HCT116 (cell line): ENCODE measurements at regions not wholly inside any gene's neighbourhood (a gene's known extent, or its start where the extent isn't known, plus 50 kb on each side); places are given as distances from the start of the nearest gene placed in this dataset.

Source experiments
- ATAC-seq: fragments of 200-7000 bp; cut with Tn5 transposase; 2 replicates; pipeline ENCODE4 v1.9.1; 2020; ENCODE audit warnings: mild to moderate bottlenecking, moderate library complexity
- BruUV-seq: library from RNA; stranded (reverse); fragments of 400-500 nt; replicated peaks from 2 replicates; lab custom pipeline; 2021; lab: Mats Ljungman, UMichigan
- CTCF ChIA-PET: fragments of 300-600 bp; sonication (Branson Sonifier 250); formaldehyde crosslinking; loops from one replicate; lab custom pipeline; 2021; ENCODE audit warnings: antibody characterized with exemption; lab: Charles Lee
- POLR2A ChIA-PET: fragments of 300-600, 350-600 bp; sonication (Branson Sonifier 250); formaldehyde crosslinking; loops from one replicate; lab custom pipeline; 2021; ENCODE audit warnings: antibody characterized with exemption; lab: Charles Lee
- RAD21 ChIA-PET, 2 experiments: fragments of 300-600 bp; sonication (Branson Sonifier 250); formaldehyde crosslinking; loops; one replicate each; lab custom pipeline; 2023; ENCODE audit warnings: low total read pairs in 2 of 2; ENCODE audit not compliant: uncharacterized antibody in 2 of 2, unreplicated experiment in 2 of 2, low non-redundant PET in 1 of 2; lab: Charles Lee
- DNase-seq: peaks from one replicate; pipeline ENCODE4 v3.0.0-alpha.2; 2010; ENCODE audit warnings: low read depth, low spot score
- H2AFZ ChIP-seq: fragments of 200-600 bp; shearing (Covaris generic), sonication (generic); 2 replicates; pipeline ENCODE4 v1.6.1; 2017; ENCODE audit warnings: low read depth, mixed run types, mixed read lengths, antibody characterized with exemption, low read length; ENCODE audit not compliant: poor library complexity, severe bottlenecking
- H3K27ac ChIP-seq: 2 replicates; pipeline ENCODE4 v1.5.1; 2012; ENCODE audit warnings: low read depth, low read length
- H3K27me3 ChIP-seq: fragments of 200-600 bp; sonication (generic); 2 replicates; pipeline ENCODE4 v1.6.1; 2016; ENCODE audit warnings: mixed run types, low read length, mixed read lengths; ENCODE audit not compliant: insufficient read depth
- H3K36me3 ChIP-seq, 2 experiments: fragments of 200-500 bp in 1 of 2; fragments of 200-600 bp in 1 of 2; sonication (Bioruptor generic) in 1 of 2; sonication (generic) in 1 of 2; 2 replicates each; pipeline versions ENCODE4 v1.5.1 to v1.6.1; 2014 to 2016; ENCODE audit warnings: low read length in 2 of 2, inconsistent platforms in 1 of 2, mixed read lengths in 1 of 2, mixed run types in 1 of 2; ENCODE audit not compliant: insufficient read depth in 2 of 2, control insufficient read depth in 1 of 2
- H3K4me1 ChIP-seq, 2 experiments: fragments of 200-600 bp in 1 of 2; sonication (generic) in 1 of 2; 2 replicates each; pipeline versions ENCODE4 v1.5.1 to v1.6.1; 2012 to 2017; ENCODE audit warnings: low read length in 2 of 2, inconsistent platforms in 1 of 2, mild to moderate bottlenecking in 1 of 2, mixed read lengths in 1 of 2, mixed run types in 1 of 2, moderate library complexity in 1 of 2; ENCODE audit not compliant: insufficient read depth in 2 of 2, control insufficient read depth in 1 of 2
- H3K4me2 ChIP-seq: fragments of 200-600 bp; sonication (generic); 2 replicates; pipeline ENCODE4 v1.6.1; 2017; ENCODE audit warnings: mixed run types, low read length, mixed read lengths
- H3K4me3 ChIP-seq, 2 experiments: fragments of 200-600 bp in 1 of 2; sonication (generic) in 1 of 2; replicated peaks in 1 of 2; 2 replicates each; pipeline ENCODE4 v1.5.1; 2011 to 2016; ENCODE audit warnings: low read length in 2 of 2, control low read depth in 1 of 2, low read depth in 1 of 2, mild to moderate bottlenecking in 1 of 2, mixed read lengths in 1 of 2, mixed run types in 1 of 2
- H3K79me2 ChIP-seq: fragments of 200-600 bp; sonication (generic); 2 replicates; pipeline ENCODE4 v1.6.1; 2017; ENCODE audit warnings: mild to moderate bottlenecking, mixed run types, low read length, moderate library complexity, mixed read lengths; ENCODE audit not compliant: insufficient read depth
- H3K9ac ChIP-seq: fragments of 200-600 bp; sonication (generic); 2 replicates; pipeline ENCODE4 v1.6.1; 2016; ENCODE audit warnings: low read length, mixed read lengths
- H3K9me2 ChIP-seq: fragments of 200-600 bp; sonication (generic), shearing (Covaris generic); 2 replicates; pipeline ENCODE4 v1.6.1; 2017; ENCODE audit warnings: mixed run types, mild to moderate bottlenecking, moderate library complexity; ENCODE audit not compliant: insufficient read depth
- H3K9me3 ChIP-seq, 2 experiments: fragments of 200-500 bp in 1 of 2; fragments of 200-600 bp in 1 of 2; sonication (Bioruptor generic) in 1 of 2; sonication (generic) in 1 of 2; 2 replicates each; pipeline ENCODE4 v1.6.1; 2014 to 2017; ENCODE audit warnings: low read length in 2 of 2, mixed read lengths in 2 of 2, inconsistent platforms in 1 of 2, low read depth in 1 of 2, mild to moderate bottlenecking in 1 of 2, mixed run types in 1 of 2, moderate library complexity in 1 of 2; ENCODE audit not compliant: control insufficient read depth in 1 of 2, insufficient read depth in 1 of 2
- H4K20me1 ChIP-seq: fragments of 200-600 bp; sonication (generic), shearing (Covaris generic); 2 replicates; pipeline ENCODE4 v1.6.1; 2017; ENCODE audit warnings: mixed run types, mild to moderate bottlenecking, moderate library complexity; ENCODE audit not compliant: insufficient read depth
- CBX3 ChIP-seq: IDR thresholded peaks from 2 replicates; pipeline ENCODE4 v1.6.1; 2012; ENCODE audit warnings: low read depth
- CEBPB ChIP-seq: IDR thresholded peaks from 2 replicates; pipeline ENCODE4 v1.6.1; 2012; ENCODE audit warnings: low read depth
- EGR1 ChIP-seq: IDR thresholded peaks from 2 replicates; pipeline ENCODE4 v1.6.1; 2012; ENCODE audit warnings: low read depth
- EZH2 ChIP-seq: fragments of 200-600 bp; sonication (generic); IDR thresholded peaks from 2 replicates; pipeline ENCODE4 v1.6.1; 2017; ENCODE audit warnings: antibody characterized with exemption, mixed run types
- EZH2phosphoT487 ChIP-seq: fragments of 200-600 bp; IDR thresholded peaks from 2 replicates; pipeline ENCODE4 v1.6.1; 2018; ENCODE audit warnings: antibody characterized with exemption, borderline replicate concordance
- FOSL1 ChIP-seq: IDR thresholded peaks from 2 replicates; pipeline ENCODE4 v1.6.1; 2012; ENCODE audit warnings: low read depth
- JUND ChIP-seq: IDR thresholded peaks from 2 replicates; pipeline ENCODE4 v1.6.1; 2012
- POLR2A ChIP-seq: IDR thresholded peaks from 2 replicates; pipeline ENCODE4 v1.7.0; 2011; ENCODE audit warnings: borderline replicate concordance; ENCODE audit not compliant: insufficient read depth, insufficient read length; ENCODE audit errors: extremely low read depth
- RAD21 ChIP-seq: IDR thresholded peaks from 2 replicates; pipeline ENCODE4 v1.6.1; 2012; ENCODE audit warnings: low read depth, mild to moderate bottlenecking
- SIN3A ChIP-seq: IDR thresholded peaks from 2 replicates; pipeline ENCODE4 v1.6.1; 2012; ENCODE audit warnings: low read depth
- SP1 ChIP-seq: IDR thresholded peaks from 2 replicates; pipeline ENCODE4 v1.6.1; 2012; ENCODE audit warnings: low read depth
- YY1 ChIP-seq: IDR thresholded peaks from 2 replicates; pipeline ENCODE4 v1.6.1; 2011; ENCODE audit warnings: low read length, low read depth, moderate library complexity, mild to moderate bottlenecking; ENCODE audit not compliant: insufficient replicate concordance; ENCODE audit errors: extremely low read depth
- ZFX ChIP-seq: fragments of 450-650 bp; IDR thresholded peaks from 2 replicates; pipeline ENCODE4 v1.6.1; 2017
- ZNF274 ChIP-seq: fragments of 200-500 bp; sonication (Bioruptor generic); IDR thresholded peaks from 2 replicates; pipeline ENCODE4 v1.6.1; 2014; ENCODE audit warnings: mild to moderate bottlenecking, low read depth, low read length, inconsistent platforms
- intact Hi-C: fragments of 100-400 bp; cut with micrococcal nuclease; formaldehyde crosslinking; loops from 2 replicates; pipeline ENCODE4 v1.10.0; 2022
- TF ChIP-seq, protein P1 (sequence below): IDR thresholded peaks from 2 replicates; pipeline ENCODE4 v1.6.1; 2012
- TF ChIP-seq, protein P2 (sequence below): IDR thresholded peaks from 2 replicates; pipeline ENCODE4 v1.6.1; 2012
- TF ChIP-seq, protein P3 (sequence below): IDR thresholded peaks from 2 replicates; pipeline ENCODE4 v1.6.1; 2011; ENCODE audit warnings: mild to moderate bottlenecking, low read length, moderate library complexity; ENCODE audit not compliant: insufficient replicate concordance; ENCODE audit errors: extremely low read depth
- TF ChIP-seq, protein P4 (sequence below), 3 experiments: fragments of 200-600 bp in 1 of 3; sonication (generic) in 1 of 3; IDR thresholded peaks in 2 of 3; conservative IDR thresholded peaks in 1 of 3; 2 replicates each; pipeline ENCODE4 v1.5.1; 2012 to 2017; ENCODE audit warnings: low read depth in 2 of 3, low read length in 2 of 3, antibody characterized with exemption in 1 of 3, borderline replicate concordance in 1 of 3, control low read depth in 1 of 3, mild to moderate bottlenecking in 1 of 3, mixed read lengths in 1 of 3, mixed run types in 1 of 3, moderate library complexity in 1 of 3; ENCODE audit not compliant: insufficient read depth in 1 of 3
- TF ChIP-seq, protein P5 (sequence below): IDR thresholded peaks from 2 replicates; pipeline ENCODE4 v1.6.1; 2012; ENCODE audit warnings: low read depth

DNA sequence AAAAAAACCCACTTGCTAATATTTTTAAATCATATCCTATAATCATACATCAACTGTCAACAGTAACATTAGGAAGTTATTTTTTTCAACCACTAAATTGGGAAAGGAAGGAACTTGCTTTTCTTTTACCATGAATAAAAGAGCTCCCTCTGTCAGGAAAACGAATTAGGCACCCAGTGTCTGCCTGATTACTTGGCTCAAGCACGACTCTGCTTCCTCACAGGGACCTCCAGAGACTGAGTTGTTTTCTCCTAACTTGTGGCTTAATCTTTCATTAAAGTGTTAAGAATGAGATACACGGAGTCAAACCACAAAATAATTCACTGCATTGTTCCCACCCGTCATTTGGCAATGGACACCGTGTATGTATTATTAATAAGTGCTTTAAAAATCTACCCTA, 1405.1 kb upstream of the EYS start:
- Histone ChIP-seq H3K79me2 (no peaks in the 10 kb centered on the region), H2AFZ (no peak overlapping the region), H3K9me2 (no peaks in the 10 kb centered on the region), H3K9me3 (peaks cover 4 to 10% of the 10 kb centered on the region in 2 experiments; a peak in 1 of 4 replicates), H4K20me1 (no peaks in the 10 kb centered on the region), H3K4me2 (no peak overlapping the region), H3K27me3 (no peaks in the 10 kb centered on the region), H3K27ac (no peak overlapping the region), H3K36me3 (no peaks in the 10 kb centered on the region), H3K9ac (no peak overlapping the region), H3K4me3 (no peak overlapping the region), H3K4me1 (no peaks in the 10 kb centered on the region)
- DNase-seq (no peak), ATAC-seq (no peak)
- ChIA-PET POLR2A (no interaction called here), CTCF (no interaction called here), RAD21 (no interaction called here)
- BruUV-seq: no TSS peak
- TF ChIP-seq, protein P1, sequence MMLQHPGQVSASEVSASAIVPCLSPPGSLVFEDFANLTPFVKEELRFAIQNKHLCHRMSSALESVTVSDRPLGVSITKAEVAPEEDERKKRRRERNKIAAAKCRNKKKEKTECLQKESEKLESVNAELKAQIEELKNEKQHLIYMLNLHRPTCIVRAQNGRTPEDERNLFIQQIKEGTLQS: no peak
- TF ChIP-seq EZH2: no peak
- TF ChIP-seq POLR2A: no peak
- no peak for TF ChIP-seq ZFX
- TF ChIP-seq CBX3: no peak
- TF ChIP-seq CEBPB: no peak
- TF ChIP-seq EZH2phosphoT487: no peak
- TF ChIP-seq, protein P2, sequence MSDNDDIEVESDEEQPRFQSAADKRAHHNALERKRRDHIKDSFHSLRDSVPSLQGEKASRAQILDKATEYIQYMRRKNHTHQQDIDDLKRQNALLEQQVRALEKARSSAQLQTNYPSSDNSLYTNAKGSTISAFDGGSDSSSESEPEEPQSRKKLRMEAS: no peak
- no peak for TF ChIP-seq ZNF274
- TF ChIP-seq SP1: no peak
- TF ChIP-seq, protein P3, sequence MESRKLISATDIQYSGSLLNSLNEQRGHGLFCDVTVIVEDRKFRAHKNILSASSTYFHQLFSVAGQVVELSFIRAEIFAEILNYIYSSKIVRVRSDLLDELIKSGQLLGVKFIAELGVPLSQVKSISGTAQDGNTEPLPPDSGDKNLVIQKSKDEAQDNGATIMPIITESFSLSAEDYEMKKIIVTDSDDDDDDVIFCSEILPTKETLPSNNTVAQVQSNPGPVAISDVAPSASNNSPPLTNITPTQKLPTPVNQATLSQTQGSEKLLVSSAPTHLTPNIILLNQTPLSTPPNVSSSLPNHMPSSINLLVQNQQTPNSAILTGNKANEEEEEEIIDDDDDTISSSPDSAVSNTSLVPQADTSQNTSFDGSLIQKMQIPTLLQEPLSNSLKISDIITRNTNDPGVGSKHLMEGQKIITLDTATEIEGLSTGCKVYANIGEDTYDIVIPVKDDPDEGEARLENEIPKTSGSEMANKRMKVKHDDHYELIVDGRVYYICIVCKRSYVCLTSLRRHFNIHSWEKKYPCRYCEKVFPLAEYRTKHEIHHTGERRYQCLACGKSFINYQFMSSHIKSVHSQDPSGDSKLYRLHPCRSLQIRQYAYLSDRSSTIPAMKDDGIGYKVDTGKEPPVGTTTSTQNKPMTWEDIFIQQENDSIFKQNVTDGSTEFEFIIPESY: no peak
- TF ChIP-seq, protein P4, sequence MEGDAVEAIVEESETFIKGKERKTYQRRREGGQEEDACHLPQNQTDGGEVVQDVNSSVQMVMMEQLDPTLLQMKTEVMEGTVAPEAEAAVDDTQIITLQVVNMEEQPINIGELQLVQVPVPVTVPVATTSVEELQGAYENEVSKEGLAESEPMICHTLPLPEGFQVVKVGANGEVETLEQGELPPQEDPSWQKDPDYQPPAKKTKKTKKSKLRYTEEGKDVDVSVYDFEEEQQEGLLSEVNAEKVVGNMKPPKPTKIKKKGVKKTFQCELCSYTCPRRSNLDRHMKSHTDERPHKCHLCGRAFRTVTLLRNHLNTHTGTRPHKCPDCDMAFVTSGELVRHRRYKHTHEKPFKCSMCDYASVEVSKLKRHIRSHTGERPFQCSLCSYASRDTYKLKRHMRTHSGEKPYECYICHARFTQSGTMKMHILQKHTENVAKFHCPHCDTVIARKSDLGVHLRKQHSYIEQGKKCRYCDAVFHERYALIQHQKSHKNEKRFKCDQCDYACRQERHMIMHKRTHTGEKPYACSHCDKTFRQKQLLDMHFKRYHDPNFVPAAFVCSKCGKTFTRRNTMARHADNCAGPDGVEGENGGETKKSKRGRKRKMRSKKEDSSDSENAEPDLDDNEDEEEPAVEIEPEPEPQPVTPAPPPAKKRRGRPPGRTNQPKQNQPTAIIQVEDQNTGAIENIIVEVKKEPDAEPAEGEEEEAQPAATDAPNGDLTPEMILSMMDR (IDR thresholded peaks at IDR 0.05 in 2 of 3, conservative IDR thresholded peaks at IDR 0.05 in 1 of 3; ENCODE audit: borderline replicate concordance in 1 of 3, insufficient read depth in 1 of 3, low read depth in 2 of 3, low read length in 2 of 3): no peak
- TF ChIP-seq RAD21: no peak
- TF ChIP-seq JUND: no peak
- TF ChIP-seq FOSL1: no peak
- TF ChIP-seq, protein P5, sequence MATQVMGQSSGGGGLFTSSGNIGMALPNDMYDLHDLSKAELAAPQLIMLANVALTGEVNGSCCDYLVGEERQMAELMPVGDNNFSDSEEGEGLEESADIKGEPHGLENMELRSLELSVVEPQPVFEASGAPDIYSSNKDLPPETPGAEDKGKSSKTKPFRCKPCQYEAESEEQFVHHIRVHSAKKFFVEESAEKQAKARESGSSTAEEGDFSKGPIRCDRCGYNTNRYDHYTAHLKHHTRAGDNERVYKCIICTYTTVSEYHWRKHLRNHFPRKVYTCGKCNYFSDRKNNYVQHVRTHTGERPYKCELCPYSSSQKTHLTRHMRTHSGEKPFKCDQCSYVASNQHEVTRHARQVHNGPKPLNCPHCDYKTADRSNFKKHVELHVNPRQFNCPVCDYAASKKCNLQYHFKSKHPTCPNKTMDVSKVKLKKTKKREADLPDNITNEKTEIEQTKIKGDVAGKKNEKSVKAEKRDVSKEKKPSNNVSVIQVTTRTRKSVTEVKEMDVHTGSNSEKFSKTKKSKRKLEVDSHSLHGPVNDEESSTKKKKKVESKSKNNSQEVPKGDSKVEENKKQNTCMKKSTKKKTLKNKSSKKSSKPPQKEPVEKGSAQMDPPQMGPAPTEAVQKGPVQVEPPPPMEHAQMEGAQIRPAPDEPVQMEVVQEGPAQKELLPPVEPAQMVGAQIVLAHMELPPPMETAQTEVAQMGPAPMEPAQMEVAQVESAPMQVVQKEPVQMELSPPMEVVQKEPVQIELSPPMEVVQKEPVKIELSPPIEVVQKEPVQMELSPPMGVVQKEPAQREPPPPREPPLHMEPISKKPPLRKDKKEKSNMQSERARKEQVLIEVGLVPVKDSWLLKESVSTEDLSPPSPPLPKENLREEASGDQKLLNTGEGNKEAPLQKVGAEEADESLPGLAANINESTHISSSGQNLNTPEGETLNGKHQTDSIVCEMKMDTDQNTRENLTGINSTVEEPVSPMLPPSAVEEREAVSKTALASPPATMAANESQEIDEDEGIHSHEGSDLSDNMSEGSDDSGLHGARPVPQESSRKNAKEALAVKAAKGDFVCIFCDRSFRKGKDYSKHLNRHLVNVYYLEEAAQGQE: no peak
- no peak for TF ChIP-seq EGR1
- TF ChIP-seq SIN3A: no peak
- no peak for TF ChIP-seq YY1
- intact Hi-C loops: no loop called here
